ENCODE measurements at regions not wholly inside any gene's neighbourhood (a gene's known extent, or its start where the extent isn't known, plus 50 kb on each side); places are given as distances from the start of the nearest gene placed in this dataset.

DNA sequence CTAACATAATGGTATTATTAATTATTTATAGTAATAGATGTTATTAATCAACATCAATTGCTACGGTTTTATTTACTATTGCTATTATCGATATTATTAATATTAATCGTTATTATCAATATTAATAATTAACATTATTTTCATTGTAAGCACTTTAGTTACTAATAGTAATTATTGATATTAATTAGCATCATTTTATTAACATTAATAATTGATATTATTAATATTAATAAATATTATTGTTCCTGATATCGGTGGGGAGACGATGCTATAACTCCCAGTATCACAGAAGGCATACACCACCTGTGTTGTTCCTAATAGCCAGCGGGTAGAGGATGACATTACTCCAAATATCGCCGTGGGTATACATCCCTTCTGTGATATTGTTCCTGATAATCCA is 335.5 kb downstream of the MEX3B start:
- TF ChIP-seq, protein P1, sequence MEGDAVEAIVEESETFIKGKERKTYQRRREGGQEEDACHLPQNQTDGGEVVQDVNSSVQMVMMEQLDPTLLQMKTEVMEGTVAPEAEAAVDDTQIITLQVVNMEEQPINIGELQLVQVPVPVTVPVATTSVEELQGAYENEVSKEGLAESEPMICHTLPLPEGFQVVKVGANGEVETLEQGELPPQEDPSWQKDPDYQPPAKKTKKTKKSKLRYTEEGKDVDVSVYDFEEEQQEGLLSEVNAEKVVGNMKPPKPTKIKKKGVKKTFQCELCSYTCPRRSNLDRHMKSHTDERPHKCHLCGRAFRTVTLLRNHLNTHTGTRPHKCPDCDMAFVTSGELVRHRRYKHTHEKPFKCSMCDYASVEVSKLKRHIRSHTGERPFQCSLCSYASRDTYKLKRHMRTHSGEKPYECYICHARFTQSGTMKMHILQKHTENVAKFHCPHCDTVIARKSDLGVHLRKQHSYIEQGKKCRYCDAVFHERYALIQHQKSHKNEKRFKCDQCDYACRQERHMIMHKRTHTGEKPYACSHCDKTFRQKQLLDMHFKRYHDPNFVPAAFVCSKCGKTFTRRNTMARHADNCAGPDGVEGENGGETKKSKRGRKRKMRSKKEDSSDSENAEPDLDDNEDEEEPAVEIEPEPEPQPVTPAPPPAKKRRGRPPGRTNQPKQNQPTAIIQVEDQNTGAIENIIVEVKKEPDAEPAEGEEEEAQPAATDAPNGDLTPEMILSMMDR (conservative IDR thresholded peaks at IDR 0.05; ENCODE audit: low read depth in 2 of 2): no peak
- TF ChIP-seq NANOG (IDR thresholded peaks at IDR 0.05; ENCODE audit: borderline replicate concordance): no peak
- no peak for TF ChIP-seq POLR2AphosphoS5 (IDR thresholded peaks at IDR 0.05; ENCODE audit: low read depth)
- TF ChIP-seq EZH2 (IDR thresholded peaks at IDR 0.05; ENCODE audit: low read depth, unreplicated experiment): no peak
- TF ChIP-seq, protein P2, sequence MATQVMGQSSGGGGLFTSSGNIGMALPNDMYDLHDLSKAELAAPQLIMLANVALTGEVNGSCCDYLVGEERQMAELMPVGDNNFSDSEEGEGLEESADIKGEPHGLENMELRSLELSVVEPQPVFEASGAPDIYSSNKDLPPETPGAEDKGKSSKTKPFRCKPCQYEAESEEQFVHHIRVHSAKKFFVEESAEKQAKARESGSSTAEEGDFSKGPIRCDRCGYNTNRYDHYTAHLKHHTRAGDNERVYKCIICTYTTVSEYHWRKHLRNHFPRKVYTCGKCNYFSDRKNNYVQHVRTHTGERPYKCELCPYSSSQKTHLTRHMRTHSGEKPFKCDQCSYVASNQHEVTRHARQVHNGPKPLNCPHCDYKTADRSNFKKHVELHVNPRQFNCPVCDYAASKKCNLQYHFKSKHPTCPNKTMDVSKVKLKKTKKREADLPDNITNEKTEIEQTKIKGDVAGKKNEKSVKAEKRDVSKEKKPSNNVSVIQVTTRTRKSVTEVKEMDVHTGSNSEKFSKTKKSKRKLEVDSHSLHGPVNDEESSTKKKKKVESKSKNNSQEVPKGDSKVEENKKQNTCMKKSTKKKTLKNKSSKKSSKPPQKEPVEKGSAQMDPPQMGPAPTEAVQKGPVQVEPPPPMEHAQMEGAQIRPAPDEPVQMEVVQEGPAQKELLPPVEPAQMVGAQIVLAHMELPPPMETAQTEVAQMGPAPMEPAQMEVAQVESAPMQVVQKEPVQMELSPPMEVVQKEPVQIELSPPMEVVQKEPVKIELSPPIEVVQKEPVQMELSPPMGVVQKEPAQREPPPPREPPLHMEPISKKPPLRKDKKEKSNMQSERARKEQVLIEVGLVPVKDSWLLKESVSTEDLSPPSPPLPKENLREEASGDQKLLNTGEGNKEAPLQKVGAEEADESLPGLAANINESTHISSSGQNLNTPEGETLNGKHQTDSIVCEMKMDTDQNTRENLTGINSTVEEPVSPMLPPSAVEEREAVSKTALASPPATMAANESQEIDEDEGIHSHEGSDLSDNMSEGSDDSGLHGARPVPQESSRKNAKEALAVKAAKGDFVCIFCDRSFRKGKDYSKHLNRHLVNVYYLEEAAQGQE (IDR thresholded peaks at IDR 0.05; ENCODE audit: unreplicated experiment): no peak
- TF ChIP-seq ZNF331 (CRISPR knock-in tag; IDR thresholded peaks at IDR 0.05; ENCODE audit: low read depth): no peak
- no peak for TF ChIP-seq CREB1 (CRISPR knock-in tag; IDR thresholded peaks at IDR 0.05; ENCODE audit: low read depth)
- TF ChIP-seq ZNF114 (CRISPR knock-in tag; IDR thresholded peaks at IDR 0.05): no peak
- no peak for TF ChIP-seq EZH2phosphoT487 (IDR thresholded peaks at IDR 0.05; ENCODE audit: unreplicated experiment)
- TF ChIP-seq, protein P3, sequence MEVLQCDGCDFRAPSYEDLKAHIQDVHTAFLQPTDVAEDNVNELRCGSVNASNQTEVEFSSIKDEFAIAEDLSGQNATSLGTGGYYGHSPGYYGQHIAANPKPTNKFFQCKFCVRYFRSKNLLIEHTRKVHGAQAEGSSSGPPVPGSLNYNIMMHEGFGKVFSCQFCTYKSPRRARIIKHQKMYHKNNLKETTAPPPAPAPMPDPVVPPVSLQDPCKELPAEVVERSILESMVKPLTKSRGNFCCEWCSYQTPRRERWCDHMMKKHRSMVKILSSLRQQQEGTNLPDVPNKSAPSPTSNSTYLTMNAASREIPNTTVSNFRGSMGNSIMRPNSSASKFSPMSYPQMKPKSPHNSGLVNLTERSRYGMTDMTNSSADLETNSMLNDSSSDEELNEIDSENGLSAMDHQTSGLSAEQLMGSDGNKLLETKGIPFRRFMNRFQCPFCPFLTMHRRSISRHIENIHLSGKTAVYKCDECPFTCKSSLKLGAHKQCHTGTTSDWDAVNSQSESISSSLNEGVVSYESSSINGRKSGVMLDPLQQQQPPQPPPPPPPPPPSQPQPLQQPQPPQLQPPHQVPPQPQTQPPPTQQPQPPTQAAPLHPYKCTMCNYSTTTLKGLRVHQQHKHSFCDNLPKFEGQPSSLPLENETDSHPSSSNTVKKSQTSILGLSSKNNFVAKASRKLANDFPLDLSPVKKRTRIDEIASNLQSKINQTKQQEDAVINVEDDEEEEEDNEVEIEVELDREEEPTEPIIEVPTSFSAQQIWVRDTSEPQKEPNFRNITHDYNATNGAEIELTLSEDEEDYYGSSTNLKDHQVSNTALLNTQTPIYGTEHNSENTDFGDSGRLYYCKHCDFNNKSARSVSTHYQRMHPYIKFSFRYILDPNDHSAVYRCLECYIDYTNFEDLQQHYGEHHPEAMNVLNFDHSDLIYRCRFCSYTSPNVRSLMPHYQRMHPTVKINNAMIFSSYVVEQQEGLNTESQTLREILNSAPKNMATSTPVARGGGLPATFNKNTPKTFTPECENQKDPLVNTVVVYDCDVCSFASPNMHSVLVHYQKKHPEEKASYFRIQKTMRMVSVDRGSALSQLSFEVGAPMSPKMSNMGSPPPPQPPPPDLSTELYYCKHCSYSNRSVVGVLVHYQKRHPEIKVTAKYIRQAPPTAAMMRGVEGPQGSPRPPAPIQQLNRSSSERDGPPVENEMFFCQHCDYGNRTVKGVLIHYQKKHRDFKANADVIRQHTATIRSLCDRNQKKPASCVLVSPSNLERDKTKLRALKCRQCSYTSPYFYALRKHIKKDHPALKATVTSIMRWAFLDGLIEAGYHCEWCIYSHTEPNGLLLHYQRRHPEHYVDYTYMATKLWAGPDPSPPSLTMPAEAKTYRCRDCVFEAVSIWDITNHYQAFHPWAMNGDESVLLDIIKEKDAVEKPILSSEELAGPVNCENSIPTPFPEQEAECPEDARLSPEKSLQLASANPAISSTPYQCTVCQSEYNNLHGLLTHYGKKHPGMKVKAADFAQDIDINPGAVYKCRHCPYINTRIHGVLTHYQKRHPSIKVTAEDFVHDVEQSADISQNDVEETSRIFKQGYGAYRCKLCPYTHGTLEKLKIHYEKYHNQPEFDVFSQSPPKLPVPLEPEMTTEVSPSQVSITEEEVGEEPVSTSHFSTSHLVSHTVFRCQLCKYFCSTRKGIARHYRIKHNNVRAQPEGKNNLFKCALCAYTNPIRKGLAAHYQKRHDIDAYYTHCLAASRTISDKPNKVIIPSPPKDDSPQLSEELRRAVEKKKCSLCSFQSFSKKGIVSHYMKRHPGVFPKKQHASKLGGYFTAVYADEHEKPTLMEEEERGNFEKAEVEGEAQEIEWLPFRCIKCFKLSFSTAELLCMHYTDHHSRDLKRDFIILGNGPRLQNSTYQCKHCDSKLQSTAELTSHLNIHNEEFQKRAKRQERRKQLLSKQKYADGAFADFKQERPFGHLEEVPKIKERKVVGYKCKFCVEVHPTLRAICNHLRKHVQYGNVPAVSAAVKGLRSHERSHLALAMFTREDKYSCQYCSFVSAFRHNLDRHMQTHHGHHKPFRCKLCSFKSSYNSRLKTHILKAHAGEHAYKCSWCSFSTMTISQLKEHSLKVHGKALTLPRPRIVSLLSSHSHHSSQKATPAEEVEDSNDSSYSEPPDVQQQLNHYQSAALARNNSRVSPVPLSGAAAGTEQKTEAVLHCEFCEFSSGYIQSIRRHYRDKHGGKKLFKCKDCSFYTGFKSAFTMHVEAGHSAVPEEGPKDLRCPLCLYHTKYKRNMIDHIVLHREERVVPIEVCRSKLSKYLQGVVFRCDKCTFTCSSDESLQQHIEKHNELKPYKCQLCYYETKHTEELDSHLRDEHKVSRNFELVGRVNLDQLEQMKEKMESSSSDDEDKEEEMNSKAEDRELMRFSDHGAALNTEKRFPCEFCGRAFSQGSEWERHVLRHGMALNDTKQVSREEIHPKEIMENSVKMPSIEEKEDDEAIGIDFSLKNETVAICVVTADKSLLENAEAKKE (CRISPR knock-in tag; IDR thresholded peaks at IDR 0.05): no peak

Data from GM23338 (cell line).